GM12878 (cell line): ENCODE measurements at regions not wholly inside any gene's neighbourhood (a gene's known extent, or its start where the extent isn't known, plus 50 kb on each side); places are given as distances from the start of the nearest gene placed in this dataset.

Experiments used
- CBX3 ChIP-seq: fragments of 200-600 bp; sonication (generic); IDR thresholded peaks from 2 replicates; pipeline ENCODE4 v1.6.1; 2016; ENCODE audit warnings: low read depth, borderline replicate concordance
- CEBPB ChIP-seq, 2 experiments: fragments of 150-350 bp in 1 of 2; IDR thresholded peaks; 2 replicates each; pipeline ENCODE4 v1.6.1; 2012 to 2014; ENCODE audit warnings: low read depth in 2 of 2, low read length in 2 of 2, borderline replicate concordance in 1 of 2, inconsistent platforms in 1 of 2
- TBL1XR1 ChIP-seq: IDR thresholded peaks from 2 replicates; pipeline ENCODE4 v1.6.1; 2012; ENCODE audit warnings: low read depth, low read length, improper control_type of control experiment
- TF ChIP-seq, protein P1 (sequence below), 3 experiments: IDR thresholded peaks in 2 of 3; conservative IDR thresholded peaks in 1 of 3; 2 replicates each; pipeline ENCODE4 v1.5.1; 2011; ENCODE audit warnings: low read depth in 3 of 3, low read length in 3 of 3, mild to moderate bottlenecking in 3 of 3, control low read depth in 2 of 3, moderate library complexity in 2 of 3, inconsistent platforms in 1 of 3, mixed read lengths in 1 of 3; ENCODE audit not compliant: control insufficient read depth in 2 of 3, insufficient read depth in 1 of 3; ENCODE audit errors: extremely low read depth in 1 of 3
- TF ChIP-seq, protein P2 (sequence below): fragments of 150-350 bp; IDR thresholded peaks from 2 replicates; pipeline ENCODE4 v1.6.1; 2016; ENCODE audit warnings: low read depth, low read length

DNA sequence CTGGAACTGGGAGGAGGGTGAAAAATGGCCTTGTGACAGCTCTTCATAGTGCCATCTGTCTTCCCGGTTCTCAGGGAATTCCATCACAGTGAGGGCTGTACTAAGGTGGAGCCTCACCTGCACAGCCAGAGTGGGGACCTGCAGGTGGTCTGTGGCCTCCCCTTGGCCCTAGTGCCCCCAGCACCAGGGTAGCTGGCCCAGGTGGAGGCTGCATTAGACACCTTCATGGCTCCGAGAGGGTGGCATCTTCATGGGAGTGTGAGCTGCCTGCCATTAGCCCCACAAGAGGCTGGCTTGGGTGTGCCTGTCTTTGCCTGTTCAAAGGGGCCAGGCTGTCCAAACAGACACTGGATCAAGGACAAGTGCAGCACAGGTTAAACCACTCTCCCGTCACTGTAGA lies 95.5 kb upstream of the PRR23E start:
- TF ChIP-seq TBL1XR1, result no peak
- TF ChIP-seq, protein P1, sequence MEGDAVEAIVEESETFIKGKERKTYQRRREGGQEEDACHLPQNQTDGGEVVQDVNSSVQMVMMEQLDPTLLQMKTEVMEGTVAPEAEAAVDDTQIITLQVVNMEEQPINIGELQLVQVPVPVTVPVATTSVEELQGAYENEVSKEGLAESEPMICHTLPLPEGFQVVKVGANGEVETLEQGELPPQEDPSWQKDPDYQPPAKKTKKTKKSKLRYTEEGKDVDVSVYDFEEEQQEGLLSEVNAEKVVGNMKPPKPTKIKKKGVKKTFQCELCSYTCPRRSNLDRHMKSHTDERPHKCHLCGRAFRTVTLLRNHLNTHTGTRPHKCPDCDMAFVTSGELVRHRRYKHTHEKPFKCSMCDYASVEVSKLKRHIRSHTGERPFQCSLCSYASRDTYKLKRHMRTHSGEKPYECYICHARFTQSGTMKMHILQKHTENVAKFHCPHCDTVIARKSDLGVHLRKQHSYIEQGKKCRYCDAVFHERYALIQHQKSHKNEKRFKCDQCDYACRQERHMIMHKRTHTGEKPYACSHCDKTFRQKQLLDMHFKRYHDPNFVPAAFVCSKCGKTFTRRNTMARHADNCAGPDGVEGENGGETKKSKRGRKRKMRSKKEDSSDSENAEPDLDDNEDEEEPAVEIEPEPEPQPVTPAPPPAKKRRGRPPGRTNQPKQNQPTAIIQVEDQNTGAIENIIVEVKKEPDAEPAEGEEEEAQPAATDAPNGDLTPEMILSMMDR (IDR thresholded peaks at IDR 0.05 in 2 of 3, conservative IDR thresholded peaks at IDR 0.05 in 1 of 3; ENCODE audit: control insufficient read depth in 2 of 3, extremely low read depth in 1 of 3, insufficient read depth in 1 of 3, low read depth in 3 of 3, low read length in 3 of 3), result no peak
- TF ChIP-seq, protein P2, sequence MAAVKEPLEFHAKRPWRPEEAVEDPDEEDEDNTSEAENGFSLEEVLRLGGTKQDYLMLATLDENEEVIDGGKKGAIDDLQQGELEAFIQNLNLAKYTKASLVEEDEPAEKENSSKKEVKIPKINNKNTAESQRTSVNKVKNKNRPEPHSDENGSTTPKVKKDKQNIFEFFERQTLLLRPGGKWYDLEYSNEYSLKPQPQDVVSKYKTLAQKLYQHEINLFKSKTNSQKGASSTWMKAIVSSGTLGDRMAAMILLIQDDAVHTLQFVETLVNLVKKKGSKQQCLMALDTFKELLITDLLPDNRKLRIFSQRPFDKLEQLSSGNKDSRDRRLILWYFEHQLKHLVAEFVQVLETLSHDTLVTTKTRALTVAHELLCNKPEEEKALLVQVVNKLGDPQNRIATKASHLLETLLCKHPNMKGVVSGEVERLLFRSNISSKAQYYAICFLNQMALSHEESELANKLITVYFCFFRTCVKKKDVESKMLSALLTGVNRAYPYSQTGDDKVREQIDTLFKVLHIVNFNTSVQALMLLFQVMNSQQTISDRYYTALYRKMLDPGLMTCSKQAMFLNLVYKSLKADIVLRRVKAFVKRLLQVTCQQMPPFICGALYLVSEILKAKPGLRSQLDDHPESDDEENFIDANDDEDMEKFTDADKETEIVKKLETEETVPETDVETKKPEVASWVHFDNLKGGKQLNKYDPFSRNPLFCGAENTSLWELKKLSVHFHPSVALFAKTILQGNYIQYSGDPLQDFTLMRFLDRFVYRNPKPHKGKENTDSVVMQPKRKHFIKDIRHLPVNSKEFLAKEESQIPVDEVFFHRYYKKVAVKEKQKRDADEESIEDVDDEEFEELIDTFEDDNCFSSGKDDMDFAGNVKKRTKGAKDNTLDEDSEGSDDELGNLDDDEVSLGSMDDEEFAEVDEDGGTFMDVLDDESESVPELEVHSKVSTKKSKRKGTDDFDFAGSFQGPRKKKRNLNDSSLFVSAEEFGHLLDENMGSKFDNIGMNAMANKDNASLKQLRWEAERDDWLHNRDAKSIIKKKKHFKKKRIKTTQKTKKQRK, result no peak
- no peak for TF ChIP-seq CBX3
- no peak for TF ChIP-seq CEBPB (IDR thresholded peaks at IDR 0.05; ENCODE audit: borderline replicate concordance in 1 of 2, low read depth in 2 of 2, low read length in 2 of 2)
